ENCODE measurements at regions not wholly inside any gene's neighbourhood (a gene's known extent, or its start where the extent isn't known, plus 50 kb on each side); places are given as distances from the start of the nearest gene placed in this dataset.

DNA sequence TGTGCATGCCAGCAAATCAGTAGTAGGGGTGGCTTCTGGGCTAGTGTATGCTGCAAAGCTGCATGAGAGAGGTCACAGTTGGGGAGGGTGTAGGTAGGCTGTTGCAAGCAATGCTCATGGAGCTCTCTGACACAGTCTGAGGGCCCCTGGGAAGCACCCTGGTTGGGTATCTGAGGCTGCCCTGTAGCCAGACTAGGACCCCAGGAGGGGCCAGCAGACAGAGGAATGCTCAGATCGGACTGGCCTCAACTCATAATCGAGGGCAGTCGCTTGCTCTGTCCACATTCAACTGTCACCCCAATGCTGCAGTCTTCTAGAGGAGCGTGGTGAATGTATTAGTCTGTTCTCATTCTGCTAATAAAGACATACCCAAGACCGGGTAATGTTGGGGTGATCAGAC lies 204.0 kb upstream of the ALG10 start:
- Mint-ChIP-seq H3K4me1 (no peaks in the 10 kb centered on the region), H3K27ac (no peak overlapping the region), H3K36me3 (ENCODE audit: low read depth) (no peaks in the 10 kb centered on the region), H3K9me3 (peaks cover 22% of the 10 kb centered on the region), H3K27me3 (ENCODE audit: insufficient read depth) (no peaks in the 10 kb centered on the region), H3K4me3 (no peak overlapping the region)
- peaks cover 4% of the 10 kb centered on the region for H3K9me3 ChIP-seq (ENCODE audit: control insufficient read depth, low read length)
- no peak overlapping the region for H3K4me3 ChIP-seq (ENCODE audit: low read length)
- no peak for DNase-seq
- no peaks in the 10 kb centered on the region for H3K27me3 ChIP-seq (ENCODE audit: control insufficient read depth, insufficient read depth, low read length, poor library complexity, severe bottlenecking)
- no peaks in the 10 kb centered on the region for H3K4me1 ChIP-seq (ENCODE audit: control insufficient read depth, insufficient read depth, low read length)
- no peak overlapping the region for H3K27ac ChIP-seq (ENCODE audit: low read depth, low read length)
- TF ChIP-seq, protein P1, sequence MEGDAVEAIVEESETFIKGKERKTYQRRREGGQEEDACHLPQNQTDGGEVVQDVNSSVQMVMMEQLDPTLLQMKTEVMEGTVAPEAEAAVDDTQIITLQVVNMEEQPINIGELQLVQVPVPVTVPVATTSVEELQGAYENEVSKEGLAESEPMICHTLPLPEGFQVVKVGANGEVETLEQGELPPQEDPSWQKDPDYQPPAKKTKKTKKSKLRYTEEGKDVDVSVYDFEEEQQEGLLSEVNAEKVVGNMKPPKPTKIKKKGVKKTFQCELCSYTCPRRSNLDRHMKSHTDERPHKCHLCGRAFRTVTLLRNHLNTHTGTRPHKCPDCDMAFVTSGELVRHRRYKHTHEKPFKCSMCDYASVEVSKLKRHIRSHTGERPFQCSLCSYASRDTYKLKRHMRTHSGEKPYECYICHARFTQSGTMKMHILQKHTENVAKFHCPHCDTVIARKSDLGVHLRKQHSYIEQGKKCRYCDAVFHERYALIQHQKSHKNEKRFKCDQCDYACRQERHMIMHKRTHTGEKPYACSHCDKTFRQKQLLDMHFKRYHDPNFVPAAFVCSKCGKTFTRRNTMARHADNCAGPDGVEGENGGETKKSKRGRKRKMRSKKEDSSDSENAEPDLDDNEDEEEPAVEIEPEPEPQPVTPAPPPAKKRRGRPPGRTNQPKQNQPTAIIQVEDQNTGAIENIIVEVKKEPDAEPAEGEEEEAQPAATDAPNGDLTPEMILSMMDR (conservative IDR thresholded peaks at IDR 0.05): no peak
- H3K36me3 ChIP-seq (ENCODE audit: control insufficient read depth, insufficient read depth, low read length): no peaks in the 10 kb centered on the region
- 86% methylated on average over 5 of the region's 5 CpGs; no CpG with 5 or more reads in 1 of the 2 experiments for WGBS, 2 experiments (ENCODE audit: insufficient coverage in 1 of 2, insufficient read length in 1 of 2)
- no peak overlapping the region for H3K9ac ChIP-seq (ENCODE audit: extremely low read depth, low read length, poor library complexity, severe bottlenecking)

DNA sequence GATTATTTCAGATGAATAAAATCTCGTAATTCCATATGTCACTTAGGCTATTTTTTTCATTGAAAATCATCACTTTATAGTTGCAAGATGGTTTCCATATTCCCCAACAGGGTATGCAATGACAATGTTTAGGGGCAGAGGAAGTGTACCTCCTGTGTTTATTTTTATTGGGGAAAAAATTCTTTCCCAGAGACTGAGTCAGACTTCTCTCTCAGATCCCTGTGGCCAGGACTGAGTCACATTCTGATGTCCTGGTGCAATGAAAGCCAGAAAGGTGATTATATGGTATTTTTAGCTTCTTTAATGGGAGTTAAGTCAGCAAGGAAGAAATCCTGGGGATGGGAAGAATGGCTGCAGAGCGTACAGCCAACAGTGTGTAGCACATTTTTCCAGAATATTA lies 196.9 kb upstream of the ALG10 start:
- Histone ChIP-seq H3K36me3 (ENCODE audit: control insufficient read depth, insufficient read depth, low read length) (no peaks in the 10 kb centered on the region), H3K4me1 (ENCODE audit: control insufficient read depth, insufficient read depth, low read length) (no peaks in the 10 kb centered on the region), H3K9me3 (ENCODE audit: control insufficient read depth, low read length) (no peaks in the 10 kb centered on the region), H3K27ac (ENCODE audit: low read depth, low read length) (no peak overlapping the region), H3K4me3 (ENCODE audit: low read length) (no peak overlapping the region), H3K27me3 (ENCODE audit: control insufficient read depth, insufficient read depth, low read length, poor library complexity, severe bottlenecking) (no peaks in the 10 kb centered on the region), H3K9ac (ENCODE audit: extremely low read depth, low read length, poor library complexity, severe bottlenecking) (no peak overlapping the region)
- Mint-ChIP-seq H3K27ac (no peak overlapping the region), H3K9me3 (no peaks in the 10 kb centered on the region), H3K4me3 (no peak overlapping the region), H3K36me3 (ENCODE audit: low read depth) (no peaks in the 10 kb centered on the region), H3K4me1 (no peaks in the 10 kb centered on the region), H3K27me3 (ENCODE audit: insufficient read depth) (no peaks in the 10 kb centered on the region)
- TF ChIP-seq, protein P1 (conservative IDR thresholded peaks at IDR 0.05): no peak
- 71% methylated on average over 2 of the region's 2 CpGs; no CpG with 5 or more reads in 1 of the 2 experiments for WGBS, 2 experiments (ENCODE audit: insufficient coverage in 1 of 2, insufficient read length in 1 of 2)
- DNase-seq: no peak

DNA sequence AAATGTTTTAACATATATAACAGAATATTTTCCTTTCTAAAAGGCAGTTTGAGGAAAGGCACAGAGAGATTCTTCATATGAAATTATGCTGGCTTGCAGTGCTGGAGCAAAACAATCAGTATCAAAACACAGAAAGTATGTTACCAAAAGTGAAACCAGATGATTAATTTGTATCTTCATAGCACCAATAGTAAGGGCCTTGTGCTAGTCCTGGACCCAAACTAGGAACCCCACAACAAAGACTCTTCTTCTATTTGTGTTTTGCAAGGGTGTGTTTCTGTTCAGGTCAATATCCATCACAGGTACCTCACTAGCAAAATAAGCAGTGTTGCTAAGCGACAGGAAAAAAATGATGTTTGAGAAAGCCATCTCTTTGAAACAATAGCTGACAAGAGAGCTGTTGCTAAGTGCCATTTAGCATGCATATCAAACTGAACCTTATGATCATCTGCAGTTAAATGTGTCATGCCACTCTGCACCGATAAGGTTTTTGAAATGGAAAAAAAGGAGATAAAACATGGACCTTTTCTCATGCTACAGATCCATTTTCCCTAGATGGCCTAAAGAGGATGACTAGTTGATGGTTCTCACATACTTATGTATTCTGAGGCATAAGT lies 196.2 kb upstream of the ALG10 start:
- H3K36me3 Mint-ChIP-seq (ENCODE audit: low read depth): no peaks in the 10 kb centered on the region
- no peaks in the 10 kb centered on the region for H3K27me3 ChIP-seq (ENCODE audit: control insufficient read depth, insufficient read depth, low read length, poor library complexity, severe bottlenecking)
- H3K9me3 Mint-ChIP-seq: no peaks in the 10 kb centered on the region
- no peaks in the 10 kb centered on the region for H3K36me3 ChIP-seq (ENCODE audit: control insufficient read depth, insufficient read depth, low read length)
- WGBS, 2 experiments (ENCODE audit: insufficient coverage in 1 of 2, insufficient read length in 1 of 2): 95% methylated on average over 2 of the region's 2 CpGs
- no peak overlapping the region for H3K4me3 ChIP-seq (ENCODE audit: low read length)
- no peaks in the 10 kb centered on the region for H3K4me1 Mint-ChIP-seq
- TF ChIP-seq, protein P1 (conservative IDR thresholded peaks at IDR 0.05): no peak
- no peak for DNase-seq
- H3K27ac Mint-ChIP-seq: no peak overlapping the region
- H3K27ac ChIP-seq (ENCODE audit: low read depth, low read length): no peak overlapping the region
- H3K4me1 ChIP-seq (ENCODE audit: control insufficient read depth, insufficient read depth, low read length): no peaks in the 10 kb centered on the region
- H3K9me3 ChIP-seq (ENCODE audit: control insufficient read depth, low read length): no peaks in the 10 kb centered on the region
- H3K9ac ChIP-seq (ENCODE audit: extremely low read depth, low read length, poor library complexity, severe bottlenecking): no peak overlapping the region
- no peaks in the 10 kb centered on the region for H3K27me3 Mint-ChIP-seq (ENCODE audit: insufficient read depth)
- H3K4me3 Mint-ChIP-seq: no peak overlapping the region
